ENCODE measurements at regions not wholly inside any gene's neighbourhood (a gene's known extent, or its start where the extent isn't known, plus 50 kb on each side); places are given as distances from the start of the nearest gene placed in this dataset.
"Not testable (repeated sequence)": the region's sequence is repeated elsewhere in the genome, so short reads cannot be mapped to it uniquely, and the experiment has no call there.

- H3K4me3 ChIP-seq (ENCODE audit: low read depth, low read length), result no peak overlapping the region
- TF ChIP-seq, protein P1, sequence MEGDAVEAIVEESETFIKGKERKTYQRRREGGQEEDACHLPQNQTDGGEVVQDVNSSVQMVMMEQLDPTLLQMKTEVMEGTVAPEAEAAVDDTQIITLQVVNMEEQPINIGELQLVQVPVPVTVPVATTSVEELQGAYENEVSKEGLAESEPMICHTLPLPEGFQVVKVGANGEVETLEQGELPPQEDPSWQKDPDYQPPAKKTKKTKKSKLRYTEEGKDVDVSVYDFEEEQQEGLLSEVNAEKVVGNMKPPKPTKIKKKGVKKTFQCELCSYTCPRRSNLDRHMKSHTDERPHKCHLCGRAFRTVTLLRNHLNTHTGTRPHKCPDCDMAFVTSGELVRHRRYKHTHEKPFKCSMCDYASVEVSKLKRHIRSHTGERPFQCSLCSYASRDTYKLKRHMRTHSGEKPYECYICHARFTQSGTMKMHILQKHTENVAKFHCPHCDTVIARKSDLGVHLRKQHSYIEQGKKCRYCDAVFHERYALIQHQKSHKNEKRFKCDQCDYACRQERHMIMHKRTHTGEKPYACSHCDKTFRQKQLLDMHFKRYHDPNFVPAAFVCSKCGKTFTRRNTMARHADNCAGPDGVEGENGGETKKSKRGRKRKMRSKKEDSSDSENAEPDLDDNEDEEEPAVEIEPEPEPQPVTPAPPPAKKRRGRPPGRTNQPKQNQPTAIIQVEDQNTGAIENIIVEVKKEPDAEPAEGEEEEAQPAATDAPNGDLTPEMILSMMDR (IDR thresholded peaks at IDR 0.05; ENCODE audit: low read depth, low read length), result no peak
Measured at GRCh38 chr6:15941168-15941567, 187.7 kb upstream of the MYLIP start.

DNA sequence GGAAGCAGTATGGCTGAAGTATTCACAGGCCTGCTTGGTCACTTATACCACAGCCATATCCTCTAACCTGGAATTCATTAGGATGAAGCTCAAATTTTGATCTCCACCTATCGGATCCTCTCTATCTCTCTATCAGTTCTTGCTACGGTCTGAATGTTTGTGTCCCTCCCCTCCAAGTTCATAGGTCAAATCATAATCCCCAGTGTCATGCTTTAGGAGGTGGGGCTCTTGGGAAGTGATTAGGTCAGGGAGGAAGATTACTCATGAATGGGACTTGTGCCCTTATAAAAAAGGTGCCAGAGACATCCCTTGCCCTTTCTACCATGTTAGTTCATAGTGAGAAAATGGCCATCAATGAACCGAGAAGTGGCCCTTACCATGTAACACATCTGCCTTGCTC, 190.8 kb upstream of the MYLIP start:
- TF ChIP-seq, protein P1 (IDR thresholded peaks at IDR 0.05; ENCODE audit: low read depth, low read length), result no peak
- no peak overlapping the region for H3K4me3 ChIP-seq (ENCODE audit: low read depth, low read length)

GRCh38 chr6:15937602-15938001, 191.3 kb upstream of the MYLIP start:
- H3K4me3 ChIP-seq (ENCODE audit: low read depth, low read length), result no peak overlapping the region
- TF ChIP-seq, protein P1 (IDR thresholded peaks at IDR 0.05; ENCODE audit: low read depth, low read length), result no peak

GRCh38 chr6:15936503-15936902, 192.4 kb upstream of the MYLIP start:
- TF ChIP-seq, protein P1 (IDR thresholded peaks at IDR 0.05; ENCODE audit: low read depth, low read length), result no peak
- no peak overlapping the region for H3K4me3 ChIP-seq (ENCODE audit: low read depth, low read length)

DNA sequence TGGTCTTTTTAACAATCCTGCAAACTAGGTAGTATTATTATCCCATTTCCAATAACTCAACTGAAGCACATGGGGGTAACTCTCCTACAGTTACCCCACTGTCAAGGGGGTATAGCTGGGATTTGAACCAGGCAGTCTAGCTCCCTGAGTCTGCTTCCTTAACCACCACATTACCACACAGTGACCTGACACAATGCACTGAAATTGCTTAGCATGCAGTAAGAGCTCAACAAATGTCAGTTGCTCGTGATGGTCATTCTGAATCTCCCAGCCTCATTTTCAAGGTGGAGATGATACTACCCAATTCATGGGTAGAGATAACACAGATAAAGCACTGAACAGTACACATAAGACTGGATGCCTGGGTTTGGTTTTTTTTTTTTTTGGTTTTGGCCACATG, 193.2 kb upstream of the MYLIP start:
- TF ChIP-seq, protein P1 (IDR thresholded peaks at IDR 0.05; ENCODE audit: low read depth, low read length), result no peak
- no peak overlapping the region for H3K4me3 ChIP-seq (ENCODE audit: low read depth, low read length)

- not testable (repeated sequence) for H3K4me3 ChIP-seq (ENCODE audit: low read depth, low read length)
Measured at GRCh38 chr6:15931697-15932096, 197.2 kb upstream of the MYLIP start.

DNA sequence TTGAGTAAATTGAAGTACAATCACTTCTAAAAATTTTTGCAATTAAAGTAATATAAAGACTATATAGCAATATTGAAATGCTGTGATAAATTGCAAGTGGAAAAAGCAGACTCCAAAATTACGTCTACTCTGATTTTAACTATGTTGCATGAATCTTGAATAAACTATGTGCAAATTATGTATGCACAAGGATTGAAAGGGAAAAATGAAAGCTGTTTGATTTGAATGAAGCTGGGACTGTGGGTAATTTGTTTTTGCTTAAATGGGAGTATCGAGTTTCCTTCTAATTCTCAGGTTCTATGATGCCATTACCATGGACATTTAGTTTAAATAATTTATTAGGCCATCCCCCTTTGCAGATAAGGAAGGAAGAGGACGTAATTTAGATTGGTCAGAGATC, 198.7 kb upstream of the MYLIP start:
- H3K4me3 ChIP-seq (ENCODE audit: low read depth, low read length), result no peak overlapping the region
- TF ChIP-seq, protein P1 (IDR thresholded peaks at IDR 0.05; ENCODE audit: low read depth, low read length), result no peak

DNA sequence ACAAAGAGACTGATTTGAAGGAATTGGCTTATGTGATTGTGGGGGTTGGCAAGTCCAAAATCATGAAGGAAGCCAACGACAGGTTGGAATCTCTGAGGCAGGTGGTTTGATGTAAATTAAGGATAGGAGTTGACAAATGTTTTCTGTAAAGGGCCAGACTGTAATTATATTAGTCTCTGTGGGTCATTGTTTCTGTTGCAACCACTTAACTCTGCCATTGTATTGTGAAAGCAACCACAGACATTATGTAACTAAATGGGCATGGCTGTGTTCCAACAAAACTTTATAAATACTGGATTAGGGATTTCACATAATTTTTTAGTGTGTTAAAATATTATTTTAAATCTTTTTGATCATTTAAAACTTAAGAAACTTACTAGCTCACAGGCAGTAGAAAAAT, 199.2 kb upstream of the MYLIP start:
- TF ChIP-seq, protein P1 (IDR thresholded peaks at IDR 0.05; ENCODE audit: low read depth, low read length), result no peak
- H3K4me3 ChIP-seq (ENCODE audit: low read depth, low read length), result no peak overlapping the region

All from WI38 (cell line).